H9 (cell line): ENCODE measurements at regions not wholly inside any gene's neighbourhood (a gene's known extent, or its start where the extent isn't known, plus 50 kb on each side); places are given as distances from the start of the nearest gene placed in this dataset.

Source experiments
- DNase-seq: peaks from one replicate; pipeline ENCODE4 v3.0.0-alpha.2; 2017
- H2AFZ ChIP-seq: one replicate; pipeline ENCODE4 v1.6.1; 2013; ENCODE audit warnings: mild to moderate bottlenecking, low read length, control low read depth, moderate library complexity
- H2AK5ac ChIP-seq: 2 replicates; pipeline ENCODE4 v1.6.1; 2013; ENCODE audit warnings: low read length, control low read depth, mixed read lengths; ENCODE audit not compliant: insufficient read length
- H2BK120ac ChIP-seq: one replicate; pipeline ENCODE4 v1.6.1; 2013; ENCODE audit warnings: low read depth, mild to moderate bottlenecking, low read length, control low read depth, inconsistent platforms; ENCODE audit not compliant: poor library complexity, severe bottlenecking
- H2BK12ac ChIP-seq: 2 replicates; pipeline ENCODE4 v1.6.1; 2013; ENCODE audit warnings: low read length, control low read depth, mixed read lengths, low read depth; ENCODE audit not compliant: insufficient read length
- H2BK15ac ChIP-seq: 2 replicates; pipeline ENCODE4 v1.6.1; 2013; ENCODE audit warnings: low read depth, low read length, control low read depth
- H2BK20ac ChIP-seq: one replicate; pipeline ENCODE4 v1.6.1; 2013; ENCODE audit warnings: low read depth, mild to moderate bottlenecking, low read length, control low read depth, inconsistent platforms; ENCODE audit not compliant: poor library complexity, severe bottlenecking
- H2BK5ac ChIP-seq: 2 replicates; pipeline ENCODE4 v1.6.1; 2013; ENCODE audit warnings: low read length, control low read depth, mixed read lengths; ENCODE audit not compliant: insufficient read length
- H3K14ac ChIP-seq: 2 replicates; pipeline ENCODE4 v1.6.1; 2013; ENCODE audit warnings: low read length, control low read depth; ENCODE audit not compliant: insufficient read depth
- H3K18ac ChIP-seq: 2 replicates; pipeline ENCODE4 v1.6.1; 2013; ENCODE audit warnings: low read depth, mild to moderate bottlenecking, mixed read lengths, low read length, control low read depth; ENCODE audit not compliant: insufficient read length
- H3K23ac ChIP-seq: 2 replicates; pipeline ENCODE4 v1.6.1; 2013; ENCODE audit warnings: low read length, control low read depth, mixed read lengths, low read depth; ENCODE audit not compliant: insufficient read length
- H3K23me2 ChIP-seq: 2 replicates; pipeline ENCODE4 v1.6.1; 2013; ENCODE audit warnings: low read depth, mild to moderate bottlenecking, mixed read lengths, low read length, control low read depth; ENCODE audit not compliant: insufficient read length, poor library complexity, severe bottlenecking
- H3K27ac ChIP-seq: 2 replicates; pipeline ENCODE4 v1.5.1; 2013; ENCODE audit warnings: low read length, control low read depth, mixed read lengths, low read depth; ENCODE audit not compliant: insufficient read length
- H3K27me3 ChIP-seq: 2 replicates; pipeline ENCODE4 v1.6.1; 2013; ENCODE audit warnings: low read length, control low read depth, inconsistent platforms; ENCODE audit not compliant: insufficient read depth
- H3K4ac ChIP-seq: 2 replicates; pipeline ENCODE4 v1.6.1; 2013; ENCODE audit warnings: low read depth, mild to moderate bottlenecking, control low read depth, inconsistent platforms, low read length, moderate library complexity
- H3K4me1 ChIP-seq: 2 replicates; pipeline ENCODE4 v1.6.1; 2013; ENCODE audit warnings: low read length, control low read depth, inconsistent platforms; ENCODE audit not compliant: insufficient read depth
- H3K4me2 ChIP-seq: 2 replicates; pipeline ENCODE4 v1.6.1; 2013; ENCODE audit warnings: low read length, control low read depth, mixed read lengths; ENCODE audit not compliant: insufficient read length, insufficient read depth
- H3K56ac ChIP-seq: 2 replicates; pipeline ENCODE4 v1.6.1; 2013; ENCODE audit warnings: low read depth, mild to moderate bottlenecking, mixed read lengths, low read length, control low read depth; ENCODE audit not compliant: insufficient read length
- H3K79me1 ChIP-seq: 2 replicates; pipeline ENCODE4 v1.6.1; 2013; ENCODE audit warnings: low read depth, mild to moderate bottlenecking, moderate library complexity, low read length, control low read depth, inconsistent platforms; ENCODE audit not compliant: insufficient read depth, poor library complexity, severe bottlenecking
- H3K79me2 ChIP-seq: 2 replicates; pipeline ENCODE4 v1.6.1; 2013; ENCODE audit warnings: low read length, control low read depth, inconsistent platforms; ENCODE audit not compliant: insufficient read depth
- H3K9ac ChIP-seq: 2 replicates; pipeline ENCODE4 v1.6.1; 2013; ENCODE audit warnings: low read length, control low read depth, mixed read lengths; ENCODE audit not compliant: insufficient read length; ENCODE audit errors: extremely low read depth
- H3K9me3 ChIP-seq: one replicate; pipeline ENCODE4 v1.6.1; 2013; ENCODE audit warnings: low read depth, low read length, inconsistent platforms; ENCODE audit not compliant: control insufficient read depth
- H3T11ph ChIP-seq: one replicate; pipeline ENCODE4 v1.6.1; 2013; ENCODE audit warnings: mild to moderate bottlenecking, low read length, control low read depth, inconsistent platforms
- H4K20me1 ChIP-seq: one replicate; pipeline ENCODE4 v1.6.1; 2013; ENCODE audit not compliant: control insufficient read depth, insufficient read length, insufficient read depth
- H4K5ac ChIP-seq: 2 replicates; pipeline ENCODE4 v1.6.1; 2013; ENCODE audit warnings: low read depth, mild to moderate bottlenecking, mixed read lengths, low read length, control low read depth; ENCODE audit not compliant: insufficient read length
- H4K8ac ChIP-seq: replicated peaks from 2 replicates; pipeline ENCODE4 v1.6.1; 2013; ENCODE audit warnings: low read length, control low read depth, mixed read lengths, low read depth; ENCODE audit not compliant: insufficient read length
- H4K91ac ChIP-seq: 2 replicates; pipeline ENCODE4 v1.6.1; 2013; ENCODE audit warnings: low read depth, mild to moderate bottlenecking, moderate library complexity, mixed read lengths, low read length, control low read depth; ENCODE audit not compliant: insufficient read length
- H3K27ac Mint-ChIP-seq, 3 experiments: 2 replicates in 2 of 3; 3 replicates in 1 of 3; pipeline ENCODE4 v1.8.0; 2020 to 2021; ENCODE audit warnings: mixed read lengths in 3 of 3, mild to moderate bottlenecking in 1 of 3, moderate library complexity in 1 of 3
- H3K27me3 Mint-ChIP-seq: 2 replicates; pipeline ENCODE4 v1.8.0; 2021; ENCODE audit warnings: low read depth, mild to moderate bottlenecking, moderate library complexity, mixed read lengths
- H3K36me3 Mint-ChIP-seq, 3 experiments: 2 replicates in 2 of 3; 3 replicates in 1 of 3; pipeline ENCODE4 v1.8.0; 2020 to 2021; ENCODE audit warnings: low read depth in 3 of 3, mixed read lengths in 3 of 3; ENCODE audit not compliant: insufficient read depth in 1 of 3
- H3K4me1 Mint-ChIP-seq, 2 experiments: 2 replicates each; pipeline ENCODE4 v1.8.0; 2020; ENCODE audit warnings: mixed read lengths in 2 of 2
- H3K4me3 Mint-ChIP-seq, 2 experiments: 2 replicates in 1 of 2; 3 replicates in 1 of 2; pipeline ENCODE4 v1.8.0; 2020 to 2021; ENCODE audit warnings: mild to moderate bottlenecking in 2 of 2, mixed read lengths in 2 of 2, moderate library complexity in 1 of 2
- H3K9me3 Mint-ChIP-seq, 2 experiments: 2 replicates in 1 of 2; 3 replicates in 1 of 2; pipeline ENCODE4 v1.8.0; 2020; ENCODE audit warnings: mild to moderate bottlenecking in 2 of 2, mixed read lengths in 2 of 2, moderate library complexity in 1 of 2
- WGBS: extraction: QIAGEN DNeasy Blood & Tissue Kit; methylation state at CpG from one replicate; pipeline ENCODE4 v1.1.7; 2013; ENCODE audit warnings: missing lambda C conversion rate, low lambda C conversion rate, mixed read lengths; ENCODE audit not compliant: insufficient read length; ENCODE audit errors: extremely low coverage; 5-methylcytosine and 5-hydroxymethylcytosine counted together
- TF ChIP-seq, protein P1 (sequence below): fragments of 200-600 bp; sonication (generic); conservative IDR thresholded peaks from 3 replicates; pipeline ENCODE4 v1.8.0; 2021; ENCODE audit warnings: antibody characterized with exemption, mild to moderate bottlenecking

DNA sequence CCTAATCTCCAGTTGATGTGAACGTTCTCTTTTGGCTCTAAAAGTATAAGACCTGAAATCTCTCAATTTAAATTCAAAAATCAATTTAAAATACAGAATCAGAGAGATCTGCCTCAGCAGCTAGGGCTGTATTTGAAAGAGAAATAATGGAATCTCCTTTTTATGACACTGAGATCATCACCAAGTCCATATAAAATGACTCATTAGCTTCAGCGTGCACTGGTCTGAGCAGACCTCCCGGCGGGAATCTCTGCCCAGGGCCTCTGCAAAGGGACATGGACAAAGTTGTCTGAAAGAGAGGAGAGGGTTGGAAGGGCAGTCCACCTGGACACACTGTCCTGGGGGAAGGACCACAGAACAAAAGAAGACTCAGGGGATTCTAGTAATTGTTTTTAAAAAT, 855.6 kb downstream of the EFNB2 start:
- Histone ChIP-seq H2BK5ac (no peak overlapping the region), H4K20me1 (no peaks in the 10 kb centered on the region), H3K27me3 (no peaks in the 10 kb centered on the region), H3K56ac (no peak overlapping the region), H3K9me3 (no peaks in the 10 kb centered on the region), H3K14ac (no peak overlapping the region), H3K4me1 (no peaks in the 10 kb centered on the region), H3K23ac (no peak overlapping the region), H3K4me2 (no peak overlapping the region), H3T11ph (no peak overlapping the region), H2BK20ac (no peak overlapping the region), H4K8ac (no peak overlapping the region), H2BK15ac (no peak overlapping the region), H3K4ac (no peak overlapping the region), H2BK12ac (no peak overlapping the region), H3K9ac (no peak overlapping the region), H4K5ac (no peak overlapping the region), H4K91ac (no peak overlapping the region), H3K23me2 (no peaks in the 10 kb centered on the region), H2BK120ac (no peak overlapping the region), H2AFZ (no peak overlapping the region), H3K18ac (no peak overlapping the region), H3K27ac (no peak overlapping the region), H3K79me2 (no peaks in the 10 kb centered on the region), H2AK5ac (no peak overlapping the region), H3K79me1 (no peaks in the 10 kb centered on the region)
- Mint-ChIP-seq H3K27me3 (no peaks in the 10 kb centered on the region), H3K4me1 (no peaks in the 10 kb centered on the region), H3K27ac (peak overlapping the region in 1 of 3 experiments; percentile 92; a peak in 3 of 7 replicates), H3K36me3 (no peaks in the 10 kb centered on the region), H3K9me3 (no peaks in the 10 kb centered on the region; a peak in 1 of 5 replicates), H3K4me3 (no peak overlapping the region)
- DNase-seq, result no peak
- WGBS, result no CpG with 5 or more reads among the region's 4 CpGs
- TF ChIP-seq, protein P1, sequence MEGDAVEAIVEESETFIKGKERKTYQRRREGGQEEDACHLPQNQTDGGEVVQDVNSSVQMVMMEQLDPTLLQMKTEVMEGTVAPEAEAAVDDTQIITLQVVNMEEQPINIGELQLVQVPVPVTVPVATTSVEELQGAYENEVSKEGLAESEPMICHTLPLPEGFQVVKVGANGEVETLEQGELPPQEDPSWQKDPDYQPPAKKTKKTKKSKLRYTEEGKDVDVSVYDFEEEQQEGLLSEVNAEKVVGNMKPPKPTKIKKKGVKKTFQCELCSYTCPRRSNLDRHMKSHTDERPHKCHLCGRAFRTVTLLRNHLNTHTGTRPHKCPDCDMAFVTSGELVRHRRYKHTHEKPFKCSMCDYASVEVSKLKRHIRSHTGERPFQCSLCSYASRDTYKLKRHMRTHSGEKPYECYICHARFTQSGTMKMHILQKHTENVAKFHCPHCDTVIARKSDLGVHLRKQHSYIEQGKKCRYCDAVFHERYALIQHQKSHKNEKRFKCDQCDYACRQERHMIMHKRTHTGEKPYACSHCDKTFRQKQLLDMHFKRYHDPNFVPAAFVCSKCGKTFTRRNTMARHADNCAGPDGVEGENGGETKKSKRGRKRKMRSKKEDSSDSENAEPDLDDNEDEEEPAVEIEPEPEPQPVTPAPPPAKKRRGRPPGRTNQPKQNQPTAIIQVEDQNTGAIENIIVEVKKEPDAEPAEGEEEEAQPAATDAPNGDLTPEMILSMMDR, result no peak
